ENCODE measurements at regions not wholly inside any gene's neighbourhood (a gene's known extent, or its start where the extent isn't known, plus 50 kb on each side); places are given as distances from the start of the nearest gene placed in this dataset.
"Not testable (repeated sequence)": the region's sequence is repeated elsewhere in the genome, so short reads cannot be mapped to it uniquely, and the experiment has no call there.

GRCh38 chr7:104264285-104264684 lies 56.5 kb upstream of the ORC5 start:
- peak; percentile 10 for DNase-seq

GRCh38 chr7:104267701-104268368 lies 60.0 kb upstream of the ORC5 start:
- DNase-seq: peak; percentile 8

- DNase-seq: no peak
These were observed 56.5 kb upstream of the LHFPL3 start for GRCh38 chr7:104271948-104272347.

GRCh38 chr7:104272767-104273384 lies 55.5 kb upstream of the LHFPL3 start:
- DNase-seq: peak; percentile 32

- no peak for DNase-seq
These were observed 52.5 kb upstream of the LHFPL3 start for GRCh38 chr7:104275900-104276299.

GRCh38 chr7:104276730-104277129 lies 51.7 kb upstream of the LHFPL3 start:
- DNase-seq: not testable (repeated sequence)
